Right lobe of liver (tissue), 6 donors: ENCODE measurements at regions not wholly inside any gene's neighbourhood (a gene's known extent, or its start where the extent isn't known, plus 50 kb on each side); places are given as distances from the start of the nearest gene placed in this dataset.

ENCODE experiments used
- ATAC-seq, 4 donors: fragments of 200-7000 bp; cut with Tn5 transposase; one replicate each; pipeline ENCODE4 v1.9.1; 2020; ENCODE audit warnings: mild to moderate bottlenecking in 4 of 4, moderate library complexity in 4 of 4
- DNase-seq, 3 donors: peaks; one replicate each; pipeline ENCODE4 v3.0.0-alpha.2; 2020
- H3K27ac ChIP-seq, 3 donors: fragments of 200-600 bp; one replicate each; pipeline ENCODE4 v1.8.0; 2022
- H3K27me3 ChIP-seq, 2 donors: fragments of 200-600 bp; one replicate each; pipeline ENCODE4 v1.8.0; 2022
- H3K36me3 ChIP-seq, 4 donors: fragments of 200-600 bp; sonication (generic) in 1 of 4; one replicate each; pipeline versions ENCODE4 v1.5.1 to v1.8.0; 2017 to 2022; ENCODE audit warnings: control low read depth in 1 of 4
- H3K4me1 ChIP-seq, 4 donors: fragments of 200-600 bp; sonication (generic) in 1 of 4; one replicate each; pipeline versions ENCODE4 v1.5.1 to v1.8.0; 2017 to 2022; ENCODE audit warnings: control low read depth in 1 of 4
- H3K4me3 ChIP-seq, 3 donors: fragments of 200-600 bp; one replicate each; pipeline ENCODE4 v1.8.0; 2022
- H3K9me3 ChIP-seq, 4 donors: fragments of 200-600 bp; sonication (generic) in 1 of 4; one replicate each; pipeline versions ENCODE4 v1.5.1 to v1.8.0; 2017 to 2022; ENCODE audit warnings: control low read depth in 1 of 4
- CTCF ChIP-seq, 4 donors: fragments of 200-600 bp in 3 of 4; fragments of 450-650 bp in 1 of 4; IDR thresholded peaks; one replicate each; pipeline versions ENCODE4 v1.5.1 to v1.8.0; 2016 to 2022; ENCODE audit warnings: antibody characterized with exemption in 4 of 4, mild to moderate bottlenecking in 2 of 4
- POLR2A ChIP-seq: fragments of 450-650 bp; IDR thresholded peaks from one replicate; pipeline ENCODE4 v1.6.1; 2017; ENCODE audit warnings: antibody characterized with exemption, mild to moderate bottlenecking
- WGBS: methylation state at CpG from one replicate; pipeline ENCODE4 v1.1.6; 2018; ENCODE audit warnings: low coverage, low lambda C conversion rate; ENCODE audit not compliant: insufficient coverage; ENCODE audit errors: missing lambda C conversion rate; 5-methylcytosine and 5-hydroxymethylcytosine counted together
- intact Hi-C, 2 donors: fragments of 100-400 bp; cut with DNase I; formaldehyde crosslinking; loops; one replicate each; pipeline versions ENCODE4 v1.11.2 to v1.14.1; 2022
- donor health status: DM: no; HTN: yes; CAD: no.
- donor health status: DM: no; HTN: no; CAD: no.
- donor health status: DM: no; HTN: no; CAD: no.
- donor health status: DM: no; HTN: yes; CAD: no.
- donor health status: DM: no; HTN: yes; CAD: no.

DNA sequence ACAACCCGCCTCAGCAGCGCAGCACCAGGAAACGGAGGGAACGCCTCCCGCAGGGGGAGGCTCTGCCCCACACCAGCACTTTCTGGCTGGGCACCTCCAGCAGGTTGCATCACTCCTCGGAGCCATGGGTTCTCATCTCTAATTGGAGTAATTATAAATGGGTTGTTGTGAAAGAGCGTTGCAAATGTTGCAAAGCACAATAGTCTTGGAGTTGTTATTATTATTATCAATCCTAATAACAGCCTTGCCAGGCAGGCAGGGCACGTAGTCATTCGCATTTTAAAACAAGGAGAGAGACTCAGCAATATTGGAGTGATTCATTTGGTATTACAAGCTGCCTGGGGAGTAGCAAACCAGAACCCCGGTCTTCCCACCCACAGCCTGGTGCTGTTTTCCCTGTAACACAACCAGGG lies 108.6 kb upstream of the GJB6 start:
- H3K4me1 ChIP-seq, result no peaks in the 10 kb centered on the region
- no peaks in the 10 kb centered on the region for H3K36me3 ChIP-seq
- H3K27ac ChIP-seq, result no peak overlapping the region
- DNase-seq (no peak), ATAC-seq (peak in 1 of 4 donors; percentile 40)
- H3K27me3 ChIP-seq, result no peaks in the 10 kb centered on the region
- no peak for TF ChIP-seq CTCF (IDR thresholded peaks at IDR 0.05)
- TF ChIP-seq POLR2A, result no peak
- 73% methylated on average over 4 of the region's 10 CpGs for WGBS
- intact Hi-C loops, result no loop called here
- H3K9me3 ChIP-seq, result no peaks in the 10 kb centered on the region
- no peak overlapping the region for H3K4me3 ChIP-seq

DNA sequence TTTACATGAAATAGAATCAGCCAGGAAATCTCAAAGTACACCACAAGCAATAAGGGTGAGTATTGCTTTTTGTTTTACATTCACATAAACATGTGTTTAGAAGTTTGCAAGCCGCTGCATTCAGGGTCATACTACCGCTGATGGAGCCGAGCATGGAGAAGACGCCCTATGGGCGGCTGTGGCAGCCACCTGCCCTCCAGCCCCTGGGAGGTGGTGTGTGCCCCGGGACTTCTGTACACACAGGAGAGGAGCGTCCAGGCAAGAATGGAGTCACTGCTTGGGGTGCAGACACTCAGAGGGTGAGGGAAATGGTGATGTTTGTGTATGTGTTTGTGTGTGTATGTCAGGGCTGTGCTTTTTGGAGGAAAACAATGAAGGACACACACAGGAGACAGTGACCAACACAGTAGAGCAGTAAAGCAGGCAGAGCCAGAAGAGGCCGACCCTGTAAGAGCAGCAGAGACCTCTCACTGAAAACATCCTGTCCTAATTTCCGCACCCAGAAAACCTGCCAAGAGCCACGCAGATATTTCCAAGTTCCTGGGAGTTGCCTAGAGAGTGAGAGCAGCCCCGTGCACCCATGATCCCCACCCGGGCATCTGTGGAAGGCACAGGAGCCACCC lies 108.1 kb upstream of the GJB6 start:
- intact Hi-C loops, result no loop called here
- H3K4me1 ChIP-seq, result no peaks in the 10 kb centered on the region
- peak in 1 of 4 donors; percentile 31 for ATAC-seq

DNA sequence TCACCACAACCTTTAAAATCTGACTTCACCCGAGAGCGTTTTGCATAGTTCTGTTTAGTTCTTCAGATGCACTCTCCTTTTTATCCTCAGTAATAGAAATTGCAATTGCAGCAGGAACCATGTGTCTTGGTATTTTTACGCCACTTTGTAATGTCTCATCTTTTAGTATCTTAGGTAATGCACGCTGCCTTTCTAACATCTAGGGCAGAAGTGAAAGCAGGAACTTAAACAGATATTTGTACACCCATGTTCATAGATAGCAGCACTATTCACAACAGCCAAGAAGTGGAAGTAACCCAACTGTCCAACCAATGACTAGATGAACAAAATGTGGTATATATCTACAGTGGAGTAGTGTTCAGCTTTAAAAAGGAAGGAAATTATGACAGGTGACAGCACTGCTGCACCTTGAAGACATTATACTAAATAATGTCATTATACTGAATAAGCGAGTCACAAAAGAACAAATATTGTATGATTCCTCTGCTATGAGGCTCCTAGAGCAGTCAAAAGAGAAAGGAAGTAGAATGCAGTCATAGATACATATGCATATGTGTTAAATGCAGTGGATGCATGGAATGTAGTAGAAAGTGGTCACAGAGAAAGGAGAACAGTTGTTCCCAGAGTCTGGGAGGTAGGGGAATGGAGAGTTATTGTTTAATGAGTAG lies 105.9 kb upstream of the GJB6 start:
- peak in 1 of 4 donors; percentile 24 for ATAC-seq
- WGBS, result 93% methylated on average over 5 of the region's 5 CpGs
- no peak for DNase-seq
- intact Hi-C loops, result no loop called here
- no peaks in the 10 kb centered on the region for H3K36me3 ChIP-seq
- no peaks in the 10 kb centered on the region for H3K27me3 ChIP-seq
- no peak overlapping the region for H3K27ac ChIP-seq
- H3K4me1 ChIP-seq, result no peaks in the 10 kb centered on the region
- H3K9me3 ChIP-seq, result no peaks in the 10 kb centered on the region
- no peak overlapping the region for H3K4me3 ChIP-seq
- TF ChIP-seq CTCF (IDR thresholded peaks at IDR 0.05) (no peak), POLR2A (no peak)

More for the DNA sequence above, 108.1 kb upstream of the GJB6 start:
- no peaks in the 10 kb centered on the region for H3K27me3 ChIP-seq
- no peaks in the 10 kb centered on the region for H3K9me3 ChIP-seq
- no peaks in the 10 kb centered on the region for H3K36me3 ChIP-seq
- no peak overlapping the region for H3K4me3 ChIP-seq
- 66% methylated on average over 7 of the region's 12 CpGs for WGBS
- H3K27ac ChIP-seq, result no peak overlapping the region
- DNase-seq, result no peak
- TF ChIP-seq POLR2A (no peak), CTCF (IDR thresholded peaks at IDR 0.05) (no peak)

- H3K4me1 ChIP-seq, result no peaks in the 10 kb centered on the region
- H3K27me3 ChIP-seq, result no peaks in the 10 kb centered on the region
- no peaks in the 10 kb centered on the region for H3K9me3 ChIP-seq
- no peak overlapping the region for H3K4me3 ChIP-seq
- TF ChIP-seq POLR2A, result no peak
- no peak for TF ChIP-seq CTCF (IDR thresholded peaks at IDR 0.05)
- no peaks in the 10 kb centered on the region for H3K36me3 ChIP-seq
- DNase-seq, result no peak
- WGBS, result 74% methylated on average over 4 of the region's 4 CpGs
- ATAC-seq, result no peak
- intact Hi-C loops, result no loop called here
- no peak overlapping the region for H3K27ac ChIP-seq
Observed at GRCh38 chr13:20336761-20337160, 104.6 kb upstream of the GJB6 start.
